Heart left ventricle (tissue), 16 donors: ENCODE measurements at regions not wholly inside any gene's neighbourhood (a gene's known extent, or its start where the extent isn't known, plus 50 kb on each side); places are given as distances from the start of the nearest gene placed in this dataset.
A peak's percentile ranks its signal among the peaks of the same experiment; 100 is the strongest.

Experiments
- ATAC-seq, 4 donors: fragments of 200-7000 bp; cut with Tn5 transposase; one replicate each; pipeline ENCODE4 v1.9.1; 2020 to 2022; ENCODE audit warnings: moderate library complexity in 4 of 4, mild to moderate bottlenecking in 3 of 4, moderate number of reproducible peaks in 1 of 4
- DNase-seq, 5 donors: peaks; one replicate each; pipeline ENCODE4 v3.0.0-alpha.2; 2020
- H3K27ac ChIP-seq, 12 donors: fragments of 200-600 bp; sonication (generic) in 4 of 12; one replicate each; pipeline versions ENCODE4 v1.5.0 to v1.8.0; 2016 to 2022; ENCODE audit warnings: mild to moderate bottlenecking in 2 of 12
- H3K27me3 ChIP-seq, 9 donors: fragments of 200-600 bp; sonication (generic) in 2 of 9; one replicate each; pipeline versions ENCODE4 v1.5.1 to v1.8.0; 2016 to 2022; ENCODE audit warnings: mild to moderate bottlenecking in 3 of 9
- H3K36me3 ChIP-seq, 9 donors: fragments of 200-600 bp; sonication (generic) in 2 of 9; one replicate each; pipeline versions ENCODE4 v1.5.0 to v1.8.0; 2018 to 2022; ENCODE audit warnings: mild to moderate bottlenecking in 2 of 9
- H3K4me1 ChIP-seq, 12 donors: fragments of 200-600 bp; sonication (generic) in 4 of 12; one replicate each; pipeline versions ENCODE4 v1.5.0 to v1.8.0; 2016 to 2022; ENCODE audit warnings: mild to moderate bottlenecking in 3 of 12
- H3K4me3 ChIP-seq, 12 donors: fragments of 200-600 bp; sonication (generic) in 4 of 12; one replicate each; pipeline versions ENCODE4 v1.5.0 to v1.8.0; 2017 to 2022; ENCODE audit warnings: mild to moderate bottlenecking in 9 of 12, moderate library complexity in 4 of 12
- H3K9me3 ChIP-seq, 12 donors: fragments of 200-600 bp; sonication (generic) in 4 of 12; one replicate each; pipeline versions ENCODE4 v1.5.0 to v1.8.0; 2016 to 2022; ENCODE audit warnings: mild to moderate bottlenecking in 1 of 12
- CTCF ChIP-seq, 12 donors: fragments of 200-600 bp; sonication (generic) in 4 of 12; IDR thresholded peaks; one replicate each; pipeline versions ENCODE4 v1.5.0 to v1.8.0; 2018 to 2022; ENCODE audit warnings: antibody characterized with exemption in 12 of 12, mild to moderate bottlenecking in 5 of 12
- POLR2A ChIP-seq, 2 donors: fragments of 450-650 bp; IDR thresholded peaks; one replicate each; pipeline ENCODE4 v1.6.1; 2017; ENCODE audit warnings: antibody characterized with exemption in 2 of 2, mild to moderate bottlenecking in 2 of 2, moderate library complexity in 2 of 2
- WGBS, 4 donors: extraction: QIAGEN DNeasy Blood & Tissue Kit in 2 of 4; methylation state at CpG; one replicate each; pipeline versions ENCODE4 v1.1.5 to v1.1.7; 2013 to 2018; 5-methylcytosine and 5-hydroxymethylcytosine counted together
- intact Hi-C, 10 donors: fragments of 100-400 bp; cut with DNase I; formaldehyde crosslinking; loops; one replicate each; pipeline versions ENCODE4 v1.11.1 to v1.14.2; 2022
- donor health status: ischemic (EF 13 %, LVEDD 7.1; RV severe dilation, severe dysfunction).
- donor health status: healthy with polysubstance abuse.
- donor health status: DM: no; HTN: yes; CAD: no.
- donor health status: DM: no; HTN: no; CAD: no.
- donor health status: ischemic (EF 25% LVEDD 6.9; RV normal size, moderate dysfunction).
- donor health status: ischemic (EF 25% LVEDD 5.7; RV mildly dilated, moderate dysfunction).
- donor health status: healthy.
- donor health status: DM: yes; HTN: yes; CAD: no.
- donor health status: ischemic (EF 35%, LVEDD 5.7; RV mildly dilated, moderate dysfunction).
- donor health status: nonischemic (EF 11% LVEDD 7.7; RV severe dilation, severe dysfunction).
- donor health status: DM: yes; HTN: yes; CAD: no.
- donor health status: PGD.
- donor health status: ischemic (EF 29% LVEDD 5.4; RV normal size, mild dysfunction).
- donor health status: nonischemic (EF 23%, LVEDD 6.1; RV moderate dilation, normal function).

- Histone ChIP-seq H3K27me3 (no peaks in the 10 kb centered on the region), H3K9me3 (no peaks in the 10 kb centered on the region), H3K27ac (no peak overlapping the region), H3K4me3 (no peak overlapping the region), H3K4me1 (peaks cover 0 to 28% (median 14%) of the 10 kb centered on the region in 12 donors), H3K36me3 (no peaks in the 10 kb centered on the region)
- DNase-seq (no peak), ATAC-seq (no peak)
- WGBS, 4 donors: 95 to 99% (median 97%) methylated on average over 4 of the region's 4 CpGs
- intact Hi-C loops: loop anchor here in 1 of 10 donors (10.0 kb wide), 1 partner anchor 217 kb away; no protein-coding TSS in a partner anchor
- TF ChIP-seq CTCF (IDR thresholded peaks at IDR 0.05) (no peak), POLR2A (IDR thresholded peaks at IDR 0.05) (no peak)
Measured at GRCh38 chr18:10271481-10271880, 183.0 kb upstream of the APCDD1 start.

- Histone ChIP-seq H3K4me1 (peaks cover 0 to 20% (median 9%) of the 10 kb centered on the region in 12 donors), H3K27me3 (no peaks in the 10 kb centered on the region), H3K4me3 (no peak overlapping the region), H3K27ac (peak overlapping the region in 2 of 12 donors; percentile 20 to 44), H3K9me3 (no peaks in the 10 kb centered on the region), H3K36me3 (no peaks in the 10 kb centered on the region)
- intact Hi-C loops: loop anchor here in 1 of 10 donors (10.0 kb wide), 1 partner anchor 220 kb away; no protein-coding TSS in a partner anchor
- ATAC-seq (peak; percentile 26 to 82 (median 54)), DNase-seq (peak in 2 of 5 donors; percentile 46 to 54)
- no peak for TF ChIP-seq CTCF (IDR thresholded peaks at IDR 0.05)
- 67 to 70% (median 70%) methylated on average over 5 of the region's 5 CpGs for WGBS, 4 donors
Measured at GRCh38 chr18:10274301-10274700, 180.1 kb upstream of the APCDD1 start.

GRCh38 chr18:10275486-10275885, 178.9 kb upstream of the APCDD1 start:
- Histone ChIP-seq H3K9me3 (no peaks in the 10 kb centered on the region), H3K4me1 (peaks cover 0 to 8% (median 2%) of the 10 kb centered on the region in 12 donors), H3K4me3 (no peak overlapping the region), H3K27ac (no peak overlapping the region), H3K36me3 (no peaks in the 10 kb centered on the region), H3K27me3 (no peaks in the 10 kb centered on the region)
- intact Hi-C loops: loop anchor here in 1 of 10 donors (10.0 kb wide), 1 partner anchor 221 kb away; no protein-coding TSS in a partner anchor
- ATAC-seq (no peak), DNase-seq (no peak)
- WGBS, 4 donors: 96 to 98% (median 97%) methylated on average over 3 of the region's 3 CpGs
- TF ChIP-seq CTCF (IDR thresholded peaks at IDR 0.05): no peak
- no peak for TF ChIP-seq POLR2A (IDR thresholded peaks at IDR 0.05)

DNA sequence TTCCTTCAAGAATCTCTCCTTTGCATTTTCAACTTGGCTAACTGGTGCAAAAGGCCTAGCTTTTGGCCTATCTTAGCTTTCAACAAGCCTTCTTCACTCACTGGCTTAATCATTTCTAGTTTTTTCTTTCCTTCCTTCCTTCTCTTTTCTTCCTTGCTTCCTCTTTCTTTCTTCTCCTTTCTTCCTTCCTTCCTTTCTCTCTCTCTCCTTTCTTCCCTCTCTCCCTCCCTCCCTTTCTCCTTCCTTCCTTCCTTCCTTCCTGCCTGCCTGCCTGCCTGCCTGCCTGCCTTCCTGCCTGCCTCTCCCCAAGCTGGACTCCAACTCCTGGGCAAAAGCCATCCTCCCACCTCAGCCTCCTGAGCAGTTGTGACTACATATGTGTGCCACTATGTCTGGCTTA, 176.2 kb upstream of the APCDD1 start:
- intact Hi-C loops: loop anchor here in 1 of 10 donors (10.0 kb wide), 1 partner anchor 223 kb away; no protein-coding TSS in a partner anchor

More for the DNA sequence above, 176.2 kb upstream of the APCDD1 start:
- Histone ChIP-seq H3K4me3 (no peak overlapping the region), H3K4me1 (peaks cover 0 to 3% (median 0%) of the 10 kb centered on the region in 12 donors), H3K27me3 (no peaks in the 10 kb centered on the region), H3K27ac (no peak overlapping the region), H3K36me3 (no peaks in the 10 kb centered on the region), H3K9me3 (no peaks in the 10 kb centered on the region)
- DNase-seq (no peak), ATAC-seq (no peak)
- TF ChIP-seq POLR2A (IDR thresholded peaks at IDR 0.05): no peak
- no peak for TF ChIP-seq CTCF (IDR thresholded peaks at IDR 0.05)
